ENCODE measurements at regions not wholly inside any gene's neighbourhood (a gene's known extent, or its start where the extent isn't known, plus 50 kb on each side); places are given as distances from the start of the nearest gene placed in this dataset.

DNA sequence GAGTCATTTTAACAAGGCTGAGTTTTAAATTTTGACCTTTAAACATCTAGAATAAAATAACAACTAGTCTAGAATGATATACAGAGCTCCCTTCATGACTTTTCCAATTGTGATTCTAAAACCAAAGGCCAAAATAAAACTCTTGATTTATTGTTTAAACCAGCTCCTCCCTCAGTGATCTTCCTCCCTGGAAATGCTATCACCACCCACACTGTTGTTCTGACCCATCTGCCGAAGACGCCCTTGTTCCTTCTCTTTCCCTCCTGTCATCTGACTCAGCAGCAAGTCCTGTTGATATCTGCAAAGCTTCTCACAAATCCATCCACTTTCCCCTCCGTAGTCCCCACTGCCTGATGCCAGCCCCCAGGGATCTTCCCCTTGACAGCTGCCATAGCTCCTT lies 231.6 kb upstream of the DYNLRB2 start:
- Histone ChIP-seq H3K4me3 (ENCODE audit: insufficient read depth, low read length, poor library complexity, severe bottlenecking) (no peak overlapping the region), H3K36me3 (ENCODE audit: low read length) (no peaks in the 10 kb centered on the region), H3K9me3 (ENCODE audit: insufficient read depth, low read length) (no peaks in the 10 kb centered on the region), H3K9me2 (replicated peaks; ENCODE audit: insufficient read depth, low read length) (no peaks in the 10 kb centered on the region), H3K27me3 (ENCODE audit: low read length) (no peaks in the 10 kb centered on the region), H4K20me1 (ENCODE audit: low read depth, low read length) (no peaks in the 10 kb centered on the region), H3K79me2 (ENCODE audit: insufficient read depth, low read length) (no peaks in the 10 kb centered on the region), H3K9ac (ENCODE audit: low read length) (no peak overlapping the region), H2AFZ (ENCODE audit: low read depth, low read length, severe bottlenecking) (no peak overlapping the region), H3K4me2 (ENCODE audit: low read depth, low read length, poor library complexity, severe bottlenecking) (no peak overlapping the region), H3F3A (ENCODE audit: insufficient read depth) (no peaks in the 10 kb centered on the region), H3K27ac (ENCODE audit: low read depth, low read length) (no peak overlapping the region)
- TF ChIP-seq EZH2phosphoT487 (conservative IDR thresholded peaks at IDR 0.05; ENCODE audit: low read length): no peak
- TF ChIP-seq, protein P1, sequence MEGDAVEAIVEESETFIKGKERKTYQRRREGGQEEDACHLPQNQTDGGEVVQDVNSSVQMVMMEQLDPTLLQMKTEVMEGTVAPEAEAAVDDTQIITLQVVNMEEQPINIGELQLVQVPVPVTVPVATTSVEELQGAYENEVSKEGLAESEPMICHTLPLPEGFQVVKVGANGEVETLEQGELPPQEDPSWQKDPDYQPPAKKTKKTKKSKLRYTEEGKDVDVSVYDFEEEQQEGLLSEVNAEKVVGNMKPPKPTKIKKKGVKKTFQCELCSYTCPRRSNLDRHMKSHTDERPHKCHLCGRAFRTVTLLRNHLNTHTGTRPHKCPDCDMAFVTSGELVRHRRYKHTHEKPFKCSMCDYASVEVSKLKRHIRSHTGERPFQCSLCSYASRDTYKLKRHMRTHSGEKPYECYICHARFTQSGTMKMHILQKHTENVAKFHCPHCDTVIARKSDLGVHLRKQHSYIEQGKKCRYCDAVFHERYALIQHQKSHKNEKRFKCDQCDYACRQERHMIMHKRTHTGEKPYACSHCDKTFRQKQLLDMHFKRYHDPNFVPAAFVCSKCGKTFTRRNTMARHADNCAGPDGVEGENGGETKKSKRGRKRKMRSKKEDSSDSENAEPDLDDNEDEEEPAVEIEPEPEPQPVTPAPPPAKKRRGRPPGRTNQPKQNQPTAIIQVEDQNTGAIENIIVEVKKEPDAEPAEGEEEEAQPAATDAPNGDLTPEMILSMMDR (IDR thresholded peaks at IDR 0.05; ENCODE audit: insufficient read depth, low read length, poor library complexity, severe bottlenecking): no peak

DNA sequence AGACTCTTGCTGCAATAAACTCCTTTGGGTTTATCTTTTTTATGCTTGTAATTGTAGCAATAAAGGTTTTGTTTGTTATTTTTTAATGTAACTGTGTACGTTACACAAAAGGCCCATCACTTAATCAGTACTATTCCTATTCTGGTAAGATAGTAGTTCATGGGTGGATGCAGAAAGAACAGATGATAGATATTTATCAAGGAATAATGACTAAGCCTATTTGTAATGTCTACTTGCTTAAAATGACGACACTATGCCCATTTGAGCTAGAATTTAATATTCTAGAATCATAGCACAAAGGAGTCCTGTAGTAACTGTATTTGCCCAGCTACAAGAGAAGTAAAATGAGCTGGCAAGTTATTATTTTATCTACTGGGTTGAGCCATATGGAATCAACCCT lies 235.4 kb upstream of the DYNLRB2 start:
- Histone ChIP-seq H4K20me1 (ENCODE audit: low read depth, low read length) (no peaks in the 10 kb centered on the region), H3K4me2 (ENCODE audit: low read depth, low read length, poor library complexity, severe bottlenecking) (no peak overlapping the region), H3K4me3 (ENCODE audit: insufficient read depth, low read length, poor library complexity, severe bottlenecking) (no peak overlapping the region), H3F3A (ENCODE audit: insufficient read depth) (no peaks in the 10 kb centered on the region), H3K36me3 (ENCODE audit: low read length) (no peaks in the 10 kb centered on the region), H3K9ac (ENCODE audit: low read length) (no peak overlapping the region), H3K9me2 (replicated peaks; ENCODE audit: insufficient read depth, low read length) (no peaks in the 10 kb centered on the region), H3K9me3 (ENCODE audit: insufficient read depth, low read length) (no peaks in the 10 kb centered on the region), H3K27ac (ENCODE audit: low read depth, low read length) (no peak overlapping the region), H2AFZ (ENCODE audit: low read depth, low read length, severe bottlenecking) (no peak overlapping the region), H3K27me3 (ENCODE audit: low read length) (no peaks in the 10 kb centered on the region), H3K79me2 (ENCODE audit: insufficient read depth, low read length) (no peaks in the 10 kb centered on the region)
- TF ChIP-seq, protein P1 (IDR thresholded peaks at IDR 0.05; ENCODE audit: insufficient read depth, low read length, poor library complexity, severe bottlenecking): no peak
- TF ChIP-seq EZH2phosphoT487 (conservative IDR thresholded peaks at IDR 0.05; ENCODE audit: low read length): no peak

DNA sequence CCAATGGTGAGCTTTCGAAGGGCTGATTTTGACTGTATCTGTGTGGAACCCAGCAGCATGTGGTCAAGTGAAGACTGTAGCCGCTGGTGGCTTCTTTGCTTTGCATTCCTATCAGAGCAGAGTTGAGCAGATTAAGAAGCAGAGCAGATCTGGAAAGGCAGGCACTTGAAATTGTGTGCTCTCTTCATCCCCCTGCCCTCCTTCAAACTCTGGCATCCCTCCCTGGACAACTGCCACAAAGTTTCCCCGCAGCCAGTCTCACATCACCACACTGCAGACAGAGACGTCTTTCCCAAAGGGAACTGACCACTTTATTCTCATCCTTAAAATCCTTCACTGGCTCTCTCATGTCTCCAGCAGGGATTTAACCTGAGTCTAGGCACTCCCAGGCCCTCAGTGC lies 237.1 kb upstream of the DYNLRB2 start:
- TF ChIP-seq, protein P1 (IDR thresholded peaks at IDR 0.05; ENCODE audit: insufficient read depth, low read length, poor library complexity, severe bottlenecking): no peak
- TF ChIP-seq EZH2phosphoT487 (conservative IDR thresholded peaks at IDR 0.05; ENCODE audit: low read length): no peak
- Histone ChIP-seq H3K27ac (ENCODE audit: low read depth, low read length) (no peak overlapping the region), H3K9ac (ENCODE audit: low read length) (no peak overlapping the region), H3K4me3 (ENCODE audit: insufficient read depth, low read length, poor library complexity, severe bottlenecking) (no peak overlapping the region), H3K4me2 (ENCODE audit: low read depth, low read length, poor library complexity, severe bottlenecking) (no peak overlapping the region), H3K79me2 (ENCODE audit: insufficient read depth, low read length) (no peaks in the 10 kb centered on the region), H4K20me1 (ENCODE audit: low read depth, low read length) (no peaks in the 10 kb centered on the region), H3K36me3 (ENCODE audit: low read length) (no peaks in the 10 kb centered on the region), H3K9me3 (ENCODE audit: insufficient read depth, low read length) (no peaks in the 10 kb centered on the region), H2AFZ (ENCODE audit: low read depth, low read length, severe bottlenecking) (no peak overlapping the region), H3K27me3 (ENCODE audit: low read length) (no peaks in the 10 kb centered on the region), H3K9me2 (replicated peaks; ENCODE audit: insufficient read depth, low read length) (no peaks in the 10 kb centered on the region), H3F3A (ENCODE audit: insufficient read depth) (no peaks in the 10 kb centered on the region)

Measured in SU-DHL-6 (cell line).